Mesenchymal stem cell (in vitro differentiated cells and primary cell): ENCODE measurements at regions not wholly inside any gene's neighbourhood (a gene's known extent, or its start where the extent isn't known, plus 50 kb on each side); places are given as distances from the start of the nearest gene placed in this dataset.

Source experiments
- DNase-seq: peaks from one replicate; pipeline ENCODE4 v3.0.0-alpha.2; 2013
- H2AFZ ChIP-seq: one replicate; pipeline ENCODE4 v1.6.1; 2013; ENCODE audit warnings: low read depth, mild to moderate bottlenecking, control low read depth, inconsistent platforms, low read length, moderate library complexity
- H2AK5ac ChIP-seq: 2 replicates; pipeline ENCODE4 v1.6.1; 2013; ENCODE audit warnings: low read length, moderate library complexity, mild to moderate bottlenecking, inconsistent platforms; ENCODE audit not compliant: severe bottlenecking
- H2BK120ac ChIP-seq: one replicate; pipeline ENCODE4 v1.6.1; 2013; ENCODE audit warnings: low read depth, mild to moderate bottlenecking, inconsistent platforms, low read length, moderate library complexity
- H2BK12ac ChIP-seq, 2 experiments: one replicate each; pipeline ENCODE4 v1.6.1; 2013; ENCODE audit warnings: inconsistent platforms in 2 of 2, low read length in 2 of 2, mild to moderate bottlenecking in 2 of 2, moderate library complexity in 2 of 2, control low read depth in 1 of 2
- H2BK15ac ChIP-seq: one replicate; pipeline ENCODE4 v1.6.1; 2013; ENCODE audit warnings: mild to moderate bottlenecking, low read depth, inconsistent platforms; ENCODE audit not compliant: poor library complexity, severe bottlenecking
- H2BK5ac ChIP-seq: 2 replicates; pipeline ENCODE4 v1.6.1; 2013; ENCODE audit warnings: low read depth, mild to moderate bottlenecking, low read length, control low read depth, inconsistent platforms; ENCODE audit not compliant: poor library complexity, severe bottlenecking
- H3K14ac ChIP-seq, 2 experiments: one replicate each; pipeline ENCODE4 v1.6.1; 2013; ENCODE audit warnings: inconsistent platforms in 2 of 2, low read length in 2 of 2, control low read depth in 1 of 2, mild to moderate bottlenecking in 1 of 2, moderate library complexity in 1 of 2
- H3K18ac ChIP-seq, 2 experiments: one replicate each; pipeline ENCODE4 v1.6.1; 2013; ENCODE audit warnings: inconsistent platforms in 2 of 2, low read length in 2 of 2, control low read depth in 1 of 2, low read depth in 1 of 2, mild to moderate bottlenecking in 1 of 2
- H3K23ac ChIP-seq, 2 experiments: one replicate each; pipeline ENCODE4 v1.6.1; 2013; ENCODE audit warnings: inconsistent platforms in 2 of 2, low read length in 2 of 2, mild to moderate bottlenecking in 2 of 2, moderate library complexity in 2 of 2, control low read depth in 1 of 2
- H3K27ac ChIP-seq: 2 replicates; pipeline ENCODE4 v1.5.1; 2013; ENCODE audit warnings: mild to moderate bottlenecking, moderate library complexity, low read length, control low read depth, inconsistent platforms; ENCODE audit not compliant: poor library complexity, severe bottlenecking
- H3K27me3 ChIP-seq, 2 experiments: 2 replicates each; pipeline versions ENCODE4 v1.6.1 to v1.7.0; 2013; ENCODE audit warnings: low read length in 2 of 2, mild to moderate bottlenecking in 2 of 2, moderate library complexity in 2 of 2, control low read depth in 1 of 2, inconsistent platforms in 1 of 2; ENCODE audit not compliant: control insufficient read depth in 1 of 2, insufficient read depth in 1 of 2
- H3K36me3 ChIP-seq, 2 experiments: 2 replicates each; pipeline versions ENCODE4 v1.6.1 to v1.7.0; 2013; ENCODE audit warnings: low read length in 2 of 2, control low read depth in 1 of 2, inconsistent platforms in 1 of 2, low read depth in 1 of 2, mild to moderate bottlenecking in 1 of 2; ENCODE audit not compliant: insufficient read depth in 2 of 2, control insufficient read depth in 1 of 2
- H3K4ac ChIP-seq, 2 experiments: one replicate each; pipeline ENCODE4 v1.6.1; 2013; ENCODE audit warnings: inconsistent platforms in 2 of 2, low read length in 2 of 2, mild to moderate bottlenecking in 2 of 2, moderate library complexity in 2 of 2, control low read depth in 1 of 2, low read depth in 1 of 2
- H3K4me1 ChIP-seq: 2 replicates; pipeline ENCODE4 v1.6.1; 2013; ENCODE audit warnings: low read depth, low read length, control low read depth; ENCODE audit not compliant: control insufficient read depth, insufficient read depth
- H3K4me2 ChIP-seq: 2 replicates; pipeline ENCODE4 v1.6.1; 2013; ENCODE audit warnings: low read length, mild to moderate bottlenecking, inconsistent platforms; ENCODE audit not compliant: poor library complexity, severe bottlenecking
- H3K4me3 ChIP-seq, 2 experiments: 2 replicates each; pipeline versions ENCODE4 v1.5.1 to v1.7.0; 2013; ENCODE audit warnings: low read length in 2 of 2, mild to moderate bottlenecking in 2 of 2, control low read depth in 1 of 2, low read depth in 1 of 2; ENCODE audit not compliant: insufficient read depth in 1 of 2
- H3K79me1 ChIP-seq: replicated peaks from 2 replicates; pipeline ENCODE4 v1.6.1; 2013; ENCODE audit warnings: mild to moderate bottlenecking, control low read depth, low read length, inconsistent platforms; ENCODE audit not compliant: poor library complexity, severe bottlenecking
- H3K9ac ChIP-seq: 2 replicates; pipeline ENCODE4 v1.7.0; 2013; ENCODE audit warnings: mild to moderate bottlenecking, low read length, moderate library complexity
- H3K9me3 ChIP-seq: 2 replicates; pipeline ENCODE4 v1.7.0; 2013; ENCODE audit warnings: mild to moderate bottlenecking, low read length; ENCODE audit not compliant: control insufficient read depth
- H4K8ac ChIP-seq: one replicate; pipeline ENCODE4 v1.6.1; 2013; ENCODE audit warnings: inconsistent platforms, mild to moderate bottlenecking, low read length, moderate library complexity
- H4K91ac ChIP-seq: one replicate; pipeline ENCODE4 v1.6.1; 2013; ENCODE audit warnings: mild to moderate bottlenecking, low read length, inconsistent platforms
- WGBS: methylation state at CpG from one replicate; pipeline ENCODE4 v1.1.7; 2013; ENCODE audit warnings: mixed read lengths; 5-methylcytosine and 5-hydroxymethylcytosine counted together

DNA sequence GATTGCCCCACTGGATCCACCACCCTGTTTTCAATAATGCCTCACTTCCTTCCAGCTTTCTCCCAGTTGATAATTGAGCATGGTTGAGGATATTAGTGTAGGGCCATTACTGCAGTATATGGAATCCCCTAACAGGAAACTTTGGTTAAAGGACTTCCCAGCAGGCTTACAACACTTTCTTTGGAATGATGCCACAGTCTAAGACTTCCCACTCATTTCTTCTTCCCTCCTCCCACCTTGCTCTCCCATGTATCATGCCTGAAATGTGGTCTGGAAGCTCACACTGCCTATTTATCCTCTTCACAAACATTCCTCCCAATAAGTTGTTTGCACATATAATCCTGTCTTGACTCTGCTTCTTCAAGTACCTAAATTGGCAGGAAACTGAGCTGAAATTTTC lies 863.3 kb downstream of the CENPC start:
- H3K27ac ChIP-seq: no peak overlapping the region
- no peak overlapping the region for H2AFZ ChIP-seq
- peaks cover 12% of the 10 kb centered on the region for H3K9me3 ChIP-seq
- no peak overlapping the region for H2BK15ac ChIP-seq
- H2AK5ac ChIP-seq: no peak overlapping the region
- no peak overlapping the region for H4K8ac ChIP-seq
- no peak overlapping the region for H2BK120ac ChIP-seq
- H3K14ac ChIP-seq: no peak overlapping the region
- H3K18ac ChIP-seq: no peak overlapping the region
- H3K4me3 ChIP-seq: no peak overlapping the region
- no peak overlapping the region for H3K23ac ChIP-seq
- no peaks in the 10 kb centered on the region for H3K79me1 ChIP-seq
- no peaks in the 10 kb centered on the region for H3K36me3 ChIP-seq
- no peak overlapping the region for H3K9ac ChIP-seq
- H3K27me3 ChIP-seq: no peaks in the 10 kb centered on the region
- peaks cover 1% of the 10 kb centered on the region for H3K4me1 ChIP-seq
- no peak overlapping the region for H3K4me2 ChIP-seq
- H2BK5ac ChIP-seq: no peak overlapping the region
- H4K91ac ChIP-seq: no peak overlapping the region
- no peak overlapping the region for H3K4ac ChIP-seq
- peak; percentile 56 for DNase-seq
- no peak overlapping the region for H2BK12ac ChIP-seq

DNA sequence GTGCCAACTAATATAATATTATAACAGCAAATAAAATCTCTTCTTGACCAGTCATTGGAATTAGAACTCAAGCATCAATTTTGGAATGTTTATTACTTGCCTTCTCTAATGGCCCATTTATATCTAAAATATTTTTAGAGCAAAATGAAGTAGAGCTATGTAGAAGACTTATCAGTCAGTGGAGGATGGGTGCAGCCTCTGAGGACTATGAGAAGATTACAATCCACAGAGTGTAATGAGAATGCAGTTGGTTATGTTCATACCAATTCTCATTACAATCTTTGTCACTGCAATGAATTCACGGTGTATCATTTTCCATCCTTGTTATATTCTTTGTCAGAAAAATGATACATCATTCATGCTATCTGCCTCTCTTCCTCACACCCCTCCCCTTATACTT lies 878.1 kb downstream of the CENPC start:
- H2BK12ac ChIP-seq: no peak overlapping the region
- no peaks in the 10 kb centered on the region for H3K79me1 ChIP-seq
- H2AK5ac ChIP-seq: no peak overlapping the region
- H4K8ac ChIP-seq: no peak overlapping the region
- no peak overlapping the region for H3K23ac ChIP-seq
- no peak overlapping the region for H3K9ac ChIP-seq
- no peak overlapping the region for H3K4me2 ChIP-seq
- no peak for DNase-seq
- no peak overlapping the region for H3K14ac ChIP-seq
- no peak overlapping the region for H2BK5ac ChIP-seq
- WGBS: 100% methylated on average over 1 of the region's 1 CpG
- H2AFZ ChIP-seq: no peak overlapping the region
- H4K91ac ChIP-seq: no peak overlapping the region
- H2BK120ac ChIP-seq: no peak overlapping the region
- H3K4ac ChIP-seq: no peak overlapping the region
- no peak overlapping the region for H2BK15ac ChIP-seq
- H3K4me1 ChIP-seq: no peaks in the 10 kb centered on the region
- H3K36me3 ChIP-seq: no peaks in the 10 kb centered on the region
- H3K9me3 ChIP-seq: no peaks in the 10 kb centered on the region
- H3K27ac ChIP-seq: no peak overlapping the region
- H3K27me3 ChIP-seq: no peaks in the 10 kb centered on the region
- H3K4me3 ChIP-seq: no peak overlapping the region
- H3K18ac ChIP-seq: no peak overlapping the region

DNA sequence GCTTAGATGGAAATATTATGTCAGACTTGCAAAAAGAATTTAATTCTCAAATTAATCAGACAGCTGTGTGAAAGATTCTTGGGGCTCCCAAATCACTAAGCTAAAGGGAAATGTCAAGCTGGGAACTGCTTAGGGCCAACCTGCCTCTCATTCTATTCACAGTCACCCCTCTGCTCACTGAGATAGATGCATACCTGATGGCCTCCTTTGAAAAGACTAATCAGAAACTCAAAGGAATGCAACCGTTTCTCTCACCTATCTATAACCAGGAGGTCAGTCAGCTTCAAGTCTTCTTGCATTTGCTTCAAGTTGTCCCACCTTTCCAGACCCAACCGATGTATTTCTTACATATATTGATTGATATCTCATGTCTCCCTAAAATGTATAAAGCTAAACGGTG lies 882.7 kb downstream of the CENPC start:
- 74% methylated on average over 3 of the region's 3 CpGs for WGBS
- no peak overlapping the region for H3K4ac ChIP-seq
- no peak overlapping the region for H3K27ac ChIP-seq
- H3K14ac ChIP-seq: no peak overlapping the region
- no peak overlapping the region for H3K23ac ChIP-seq
- no peaks in the 10 kb centered on the region for H3K36me3 ChIP-seq
- no peak overlapping the region for H4K91ac ChIP-seq
- H3K18ac ChIP-seq: no peak overlapping the region
- H3K4me1 ChIP-seq: no peaks in the 10 kb centered on the region
- H4K8ac ChIP-seq: no peak overlapping the region
- no peak overlapping the region for H2BK15ac ChIP-seq
- H3K9ac ChIP-seq: no peak overlapping the region
- no peaks in the 10 kb centered on the region for H3K79me1 ChIP-seq
- DNase-seq: no peak
- no peak overlapping the region for H2BK5ac ChIP-seq
- no peak overlapping the region for H3K4me3 ChIP-seq
- H3K4me2 ChIP-seq: no peak overlapping the region
- H3K27me3 ChIP-seq: no peaks in the 10 kb centered on the region
- no peak overlapping the region for H2BK120ac ChIP-seq
- H2AFZ ChIP-seq: no peak overlapping the region
- H2AK5ac ChIP-seq: no peak overlapping the region
- no peaks in the 10 kb centered on the region for H3K9me3 ChIP-seq
- no peak overlapping the region for H2BK12ac ChIP-seq

DNA sequence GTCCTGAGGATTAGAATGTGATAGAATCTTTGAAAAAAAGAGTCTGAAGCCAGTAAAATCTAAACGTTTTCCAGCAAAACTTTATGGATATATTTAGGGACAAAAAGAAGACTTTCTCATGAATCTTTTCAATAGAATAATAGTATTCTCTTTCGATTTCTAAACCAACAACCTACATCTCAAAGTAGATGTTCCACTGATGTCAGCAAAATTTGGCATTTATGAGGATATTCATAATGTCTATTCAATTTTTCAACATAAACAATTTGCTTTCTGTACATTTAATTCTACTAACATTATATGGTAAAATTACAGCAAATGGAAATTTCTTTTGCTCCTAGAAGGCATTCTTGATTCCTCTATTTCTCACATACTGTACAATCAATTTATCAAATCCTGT lies 886.5 kb downstream of the CENPC start:
- no peaks in the 10 kb centered on the region for H3K79me1 ChIP-seq
- WGBS: no CpG with 5 or more reads among the region's 2 CpGs
- no peak overlapping the region for H3K4me2 ChIP-seq
- no peak overlapping the region for H2BK120ac ChIP-seq
- no peak overlapping the region for H2AK5ac ChIP-seq
- H4K91ac ChIP-seq: no peak overlapping the region
- no peak overlapping the region for H3K23ac ChIP-seq
- no peaks in the 10 kb centered on the region for H3K27me3 ChIP-seq
- H3K9me3 ChIP-seq: no peaks in the 10 kb centered on the region
- no peak overlapping the region for H3K14ac ChIP-seq
- no peak overlapping the region for H2BK15ac ChIP-seq
- no peak overlapping the region for H3K4ac ChIP-seq
- no peak overlapping the region for H3K4me3 ChIP-seq
- no peak overlapping the region for H2BK5ac ChIP-seq
- H3K27ac ChIP-seq: no peak overlapping the region
- no peak overlapping the region for H3K9ac ChIP-seq
- H2AFZ ChIP-seq: no peak overlapping the region
- H3K18ac ChIP-seq: no peak overlapping the region
- H2BK12ac ChIP-seq: no peak overlapping the region
- H4K8ac ChIP-seq: no peak overlapping the region
- no peaks in the 10 kb centered on the region for H3K4me1 ChIP-seq
- H3K36me3 ChIP-seq: no peaks in the 10 kb centered on the region
- no peak for DNase-seq
